ENCODE measurements at regions not wholly inside any gene's neighbourhood (a gene's known extent, or its start where the extent isn't known, plus 50 kb on each side); places are given as distances from the start of the nearest gene placed in this dataset.

DNA sequence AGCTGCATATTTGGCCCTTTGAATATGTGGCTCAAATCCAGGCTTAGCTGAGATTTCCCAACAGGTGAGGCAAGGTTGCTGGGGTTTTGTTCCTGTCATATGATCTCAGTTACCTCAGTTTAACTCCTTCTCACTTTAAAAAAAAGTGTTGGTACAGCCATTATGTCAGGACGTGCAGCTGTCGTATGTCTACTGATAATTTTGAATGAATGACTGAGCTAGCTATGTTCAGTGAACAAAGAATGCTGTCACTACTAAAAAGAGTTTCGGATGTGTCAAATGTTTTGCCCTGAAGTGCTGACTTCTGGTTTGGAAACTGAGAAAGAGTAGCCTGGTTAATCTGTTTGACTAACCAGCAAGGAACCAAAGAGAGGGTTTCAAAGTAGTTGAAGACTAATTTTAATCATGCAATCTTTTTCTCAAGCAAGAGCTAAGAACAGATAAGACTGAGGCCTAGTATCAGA is 106.3 kb upstream of the NR3C1 start:
- H4K91ac ChIP-seq (replicated peaks; ENCODE audit: insufficient read length, low read length) = no peak overlapping the region
- H3K27me3 ChIP-seq (replicated peaks in 1 of 4; ENCODE audit: control insufficient read depth in 3 of 4, extremely low read depth in 1 of 4, insufficient read depth in 3 of 4, low read length in 3 of 4) = no peaks in the 10 kb centered on the region
- H3K27ac ChIP-seq (ENCODE audit: low read depth, low read length) = no peak overlapping the region
- H3K18ac ChIP-seq (ENCODE audit: extremely low read depth, low read length) = no peak overlapping the region
- no peak overlapping the region for H3K56ac ChIP-seq (replicated peaks; ENCODE audit: insufficient read length, low read depth, low read length)
- H3K4me3 ChIP-seq (ENCODE audit: extremely low read depth in 1 of 4, insufficient read depth in 2 of 4, low read depth in 3 of 4, low read length in 4 of 4) = no peak overlapping the region
- FAIRE-seq = no peak
- H2BK20ac ChIP-seq (ENCODE audit: low read length) = no peak overlapping the region
- H4K5ac ChIP-seq (ENCODE audit: insufficient read length, low read depth, low read length) = no peak overlapping the region
- DNase-seq (ENCODE audit: low read depth in 1 of 2, low spot score in 2 of 2) = no peak
- H4K20me1 ChIP-seq (replicated peaks in 1 of 2; ENCODE audit: control insufficient read depth in 1 of 2, insufficient read depth in 2 of 2, low read length in 2 of 2) = no peaks in the 10 kb centered on the region
- no peaks in the 10 kb centered on the region for H3K79me2 ChIP-seq (ENCODE audit: control insufficient read depth in 1 of 2, insufficient read depth in 2 of 2, low read length in 2 of 2)
- CTCF ChIA-PET (ENCODE audit: partially characterized antibody) = interaction anchor here (0.9 kb wide), 1 partner anchor 12 kb away, joined by 3 read pairs; no protein-coding TSS in a partner anchor
- no peaks in the 10 kb centered on the region for H3K79me1 ChIP-seq (ENCODE audit: low read depth, low read length)
- H3K14ac ChIP-seq (ENCODE audit: insufficient read length) = no peak overlapping the region
- no peak overlapping the region for H3K4ac ChIP-seq (replicated peaks; ENCODE audit: insufficient read length, low read depth, low read length)
- 72% methylated on average over 3 of the region's 3 CpGs; no CpG with 5 or more reads in 1 of the 2 experiments for WGBS, 2 experiments (ENCODE audit: extremely low coverage in 1 of 2, insufficient coverage in 1 of 2, insufficient read length in 1 of 2, insufficient replicate concordance in 2 of 2, low coverage in 1 of 2, low lambda C conversion rate in 2 of 2, missing lambda C conversion rate in 1 of 2)
- no peak overlapping the region for H2BK12ac ChIP-seq (ENCODE audit: low read depth, low read length)
- POLR2A ChIA-PET (ENCODE audit: partially characterized antibody) = no interaction called here
- no peaks in the 10 kb centered on the region for H3K4me1 ChIP-seq (replicated peaks in 1 of 4; ENCODE audit: control insufficient read depth in 3 of 4, insufficient read depth in 4 of 4, low read length in 3 of 4)
- H3K9ac ChIP-seq (replicated peaks in 1 of 4; ENCODE audit: extremely low read depth in 1 of 4, low read depth in 3 of 4, low read length in 3 of 4) = no peak overlapping the region
- no peak overlapping the region for H2AK5ac ChIP-seq (ENCODE audit: low read depth, low read length)
- H4K8ac ChIP-seq (ENCODE audit: extremely low read depth, insufficient read depth, low read length) = no peak overlapping the region
- H3K36me3 ChIP-seq (ENCODE audit: control insufficient read depth in 2 of 4, insufficient read depth in 4 of 4, low read length in 3 of 4) = no peaks in the 10 kb centered on the region
- no peaks in the 10 kb centered on the region for H3K23me2 ChIP-seq (ENCODE audit: low read depth, low read length)
- H3K23ac ChIP-seq (ENCODE audit: insufficient read length) = no peak overlapping the region
- no peak overlapping the region for H2BK120ac ChIP-seq (replicated peaks; ENCODE audit: low read depth, low read length)
- no peak overlapping the region for H3K4me2 ChIP-seq (ENCODE audit: insufficient read depth in 1 of 2, low read depth in 2 of 2, low read length in 2 of 2)
- no peak overlapping the region for H2AFZ ChIP-seq (ENCODE audit: low read length)
- H2BK15ac ChIP-seq (ENCODE audit: low read length) = no peak overlapping the region
- H3K9me3 ChIP-seq (ENCODE audit: insufficient read depth in 2 of 2, low read depth in 1 of 2, low read length in 1 of 2) = no peaks in the 10 kb centered on the region
- H2BK5ac ChIP-seq (ENCODE audit: low read depth, low read length) = no peak overlapping the region
- TF ChIP-seq ZNF274 (IDR thresholded peaks at IDR 0.05; ENCODE audit: borderline replicate concordance, extremely low read depth, low read length) (no peak), EGR1 (IDR thresholded peaks at IDR 0.05; ENCODE audit: borderline replicate concordance, low read depth, low read length) (no peak), NANOG (IDR thresholded peaks at IDR 0.05; ENCODE audit: insufficient read depth, low read depth, low read length, poor library complexity, severe bottlenecking) (no peak), CHD2 (IDR thresholded peaks at IDR 0.05; ENCODE audit: low read length) (no peak), KDM1A (IDR thresholded peaks at IDR 0.05; ENCODE audit: borderline replicate concordance, low read length) (no peak), SRF (IDR thresholded peaks at IDR 0.05; ENCODE audit: low read depth, low read length) (no peak), GTF2F1 (IDR thresholded peaks at IDR 0.05; ENCODE audit: borderline replicate concordance, low read depth, low read length) (no peak), NRF1 (IDR thresholded peaks at IDR 0.05; ENCODE audit: low read depth, low read length) (no peak)
